H9 (cell line): ENCODE measurements at regions not wholly inside any gene's neighbourhood (a gene's known extent, or its start where the extent isn't known, plus 50 kb on each side); places are given as distances from the start of the nearest gene placed in this dataset.

Source experiments
- DNase-seq: peaks from one replicate; pipeline ENCODE4 v3.0.0-alpha.2; 2017
- H2AFZ ChIP-seq: one replicate; pipeline ENCODE4 v1.6.1; 2013; ENCODE audit warnings: mild to moderate bottlenecking, low read length, control low read depth, moderate library complexity
- H2AK5ac ChIP-seq: 2 replicates; pipeline ENCODE4 v1.6.1; 2013; ENCODE audit warnings: low read length, control low read depth, mixed read lengths; ENCODE audit not compliant: insufficient read length
- H2BK120ac ChIP-seq: one replicate; pipeline ENCODE4 v1.6.1; 2013; ENCODE audit warnings: low read depth, mild to moderate bottlenecking, low read length, control low read depth, inconsistent platforms; ENCODE audit not compliant: poor library complexity, severe bottlenecking
- H2BK12ac ChIP-seq: 2 replicates; pipeline ENCODE4 v1.6.1; 2013; ENCODE audit warnings: low read length, control low read depth, mixed read lengths, low read depth; ENCODE audit not compliant: insufficient read length
- H2BK15ac ChIP-seq: 2 replicates; pipeline ENCODE4 v1.6.1; 2013; ENCODE audit warnings: low read depth, low read length, control low read depth
- H2BK20ac ChIP-seq: one replicate; pipeline ENCODE4 v1.6.1; 2013; ENCODE audit warnings: low read depth, mild to moderate bottlenecking, low read length, control low read depth, inconsistent platforms; ENCODE audit not compliant: poor library complexity, severe bottlenecking
- H2BK5ac ChIP-seq: 2 replicates; pipeline ENCODE4 v1.6.1; 2013; ENCODE audit warnings: low read length, control low read depth, mixed read lengths; ENCODE audit not compliant: insufficient read length
- H3K14ac ChIP-seq: 2 replicates; pipeline ENCODE4 v1.6.1; 2013; ENCODE audit warnings: low read length, control low read depth; ENCODE audit not compliant: insufficient read depth
- H3K18ac ChIP-seq: 2 replicates; pipeline ENCODE4 v1.6.1; 2013; ENCODE audit warnings: low read depth, mild to moderate bottlenecking, mixed read lengths, low read length, control low read depth; ENCODE audit not compliant: insufficient read length
- H3K23ac ChIP-seq: 2 replicates; pipeline ENCODE4 v1.6.1; 2013; ENCODE audit warnings: low read length, control low read depth, mixed read lengths, low read depth; ENCODE audit not compliant: insufficient read length
- H3K23me2 ChIP-seq: 2 replicates; pipeline ENCODE4 v1.6.1; 2013; ENCODE audit warnings: low read depth, mild to moderate bottlenecking, mixed read lengths, low read length, control low read depth; ENCODE audit not compliant: insufficient read length, poor library complexity, severe bottlenecking
- H3K27ac ChIP-seq: 2 replicates; pipeline ENCODE4 v1.5.1; 2013; ENCODE audit warnings: low read length, control low read depth, mixed read lengths, low read depth; ENCODE audit not compliant: insufficient read length
- H3K27me3 ChIP-seq: 2 replicates; pipeline ENCODE4 v1.6.1; 2013; ENCODE audit warnings: low read length, control low read depth, inconsistent platforms; ENCODE audit not compliant: insufficient read depth
- H3K4ac ChIP-seq: 2 replicates; pipeline ENCODE4 v1.6.1; 2013; ENCODE audit warnings: low read depth, mild to moderate bottlenecking, control low read depth, inconsistent platforms, low read length, moderate library complexity
- H3K4me1 ChIP-seq: 2 replicates; pipeline ENCODE4 v1.6.1; 2013; ENCODE audit warnings: low read length, control low read depth, inconsistent platforms; ENCODE audit not compliant: insufficient read depth
- H3K4me2 ChIP-seq: 2 replicates; pipeline ENCODE4 v1.6.1; 2013; ENCODE audit warnings: low read length, control low read depth, mixed read lengths; ENCODE audit not compliant: insufficient read length, insufficient read depth
- H3K56ac ChIP-seq: 2 replicates; pipeline ENCODE4 v1.6.1; 2013; ENCODE audit warnings: low read depth, mild to moderate bottlenecking, mixed read lengths, low read length, control low read depth; ENCODE audit not compliant: insufficient read length
- H3K79me1 ChIP-seq: 2 replicates; pipeline ENCODE4 v1.6.1; 2013; ENCODE audit warnings: low read depth, mild to moderate bottlenecking, moderate library complexity, low read length, control low read depth, inconsistent platforms; ENCODE audit not compliant: insufficient read depth, poor library complexity, severe bottlenecking
- H3K79me2 ChIP-seq: 2 replicates; pipeline ENCODE4 v1.6.1; 2013; ENCODE audit warnings: low read length, control low read depth, inconsistent platforms; ENCODE audit not compliant: insufficient read depth
- H3K9ac ChIP-seq: 2 replicates; pipeline ENCODE4 v1.6.1; 2013; ENCODE audit warnings: low read length, control low read depth, mixed read lengths; ENCODE audit not compliant: insufficient read length; ENCODE audit errors: extremely low read depth
- H3K9me3 ChIP-seq: one replicate; pipeline ENCODE4 v1.6.1; 2013; ENCODE audit warnings: low read depth, low read length, inconsistent platforms; ENCODE audit not compliant: control insufficient read depth
- H3T11ph ChIP-seq: one replicate; pipeline ENCODE4 v1.6.1; 2013; ENCODE audit warnings: mild to moderate bottlenecking, low read length, control low read depth, inconsistent platforms
- H4K20me1 ChIP-seq: one replicate; pipeline ENCODE4 v1.6.1; 2013; ENCODE audit not compliant: control insufficient read depth, insufficient read length, insufficient read depth
- H4K5ac ChIP-seq: 2 replicates; pipeline ENCODE4 v1.6.1; 2013; ENCODE audit warnings: low read depth, mild to moderate bottlenecking, mixed read lengths, low read length, control low read depth; ENCODE audit not compliant: insufficient read length
- H4K8ac ChIP-seq: replicated peaks from 2 replicates; pipeline ENCODE4 v1.6.1; 2013; ENCODE audit warnings: low read length, control low read depth, mixed read lengths, low read depth; ENCODE audit not compliant: insufficient read length
- H4K91ac ChIP-seq: 2 replicates; pipeline ENCODE4 v1.6.1; 2013; ENCODE audit warnings: low read depth, mild to moderate bottlenecking, moderate library complexity, mixed read lengths, low read length, control low read depth; ENCODE audit not compliant: insufficient read length
- H3K27ac Mint-ChIP-seq, 3 experiments: 2 replicates in 2 of 3; 3 replicates in 1 of 3; pipeline ENCODE4 v1.8.0; 2020 to 2021; ENCODE audit warnings: mixed read lengths in 3 of 3, mild to moderate bottlenecking in 1 of 3, moderate library complexity in 1 of 3
- H3K27me3 Mint-ChIP-seq: 2 replicates; pipeline ENCODE4 v1.8.0; 2021; ENCODE audit warnings: low read depth, mild to moderate bottlenecking, moderate library complexity, mixed read lengths
- H3K36me3 Mint-ChIP-seq, 3 experiments: 2 replicates in 2 of 3; 3 replicates in 1 of 3; pipeline ENCODE4 v1.8.0; 2020 to 2021; ENCODE audit warnings: low read depth in 3 of 3, mixed read lengths in 3 of 3; ENCODE audit not compliant: insufficient read depth in 1 of 3
- H3K4me1 Mint-ChIP-seq, 2 experiments: 2 replicates each; pipeline ENCODE4 v1.8.0; 2020; ENCODE audit warnings: mixed read lengths in 2 of 2
- H3K4me3 Mint-ChIP-seq, 2 experiments: 2 replicates in 1 of 2; 3 replicates in 1 of 2; pipeline ENCODE4 v1.8.0; 2020 to 2021; ENCODE audit warnings: mild to moderate bottlenecking in 2 of 2, mixed read lengths in 2 of 2, moderate library complexity in 1 of 2
- H3K9me3 Mint-ChIP-seq, 2 experiments: 2 replicates in 1 of 2; 3 replicates in 1 of 2; pipeline ENCODE4 v1.8.0; 2020; ENCODE audit warnings: mild to moderate bottlenecking in 2 of 2, mixed read lengths in 2 of 2, moderate library complexity in 1 of 2
- WGBS: extraction: QIAGEN DNeasy Blood & Tissue Kit; methylation state at CpG from one replicate; pipeline ENCODE4 v1.1.7; 2013; ENCODE audit warnings: missing lambda C conversion rate, low lambda C conversion rate, mixed read lengths; ENCODE audit not compliant: insufficient read length; ENCODE audit errors: extremely low coverage; 5-methylcytosine and 5-hydroxymethylcytosine counted together
- TF ChIP-seq, protein P1 (sequence below): fragments of 200-600 bp; sonication (generic); conservative IDR thresholded peaks from 3 replicates; pipeline ENCODE4 v1.8.0; 2021; ENCODE audit warnings: antibody characterized with exemption, mild to moderate bottlenecking

- DNase-seq: no peak
- no peak overlapping the region for H2BK120ac ChIP-seq
- H3K9me3 Mint-ChIP-seq: peaks cover 15 to 25% of the 10 kb centered on the region in 2 experiments
- no peak overlapping the region for H3K27ac ChIP-seq
- no peaks in the 10 kb centered on the region for H3K4me1 ChIP-seq
- no peaks in the 10 kb centered on the region for H3K9me3 ChIP-seq
- H3K56ac ChIP-seq: no peak overlapping the region
- H3K4me3 Mint-ChIP-seq: no peak overlapping the region
- no peak overlapping the region for H3K9ac ChIP-seq
- no peak overlapping the region for H2BK15ac ChIP-seq
- H4K8ac ChIP-seq: no peak overlapping the region
- no peak overlapping the region for H3K4ac ChIP-seq
- no peak overlapping the region for H3K27ac Mint-ChIP-seq
- TF ChIP-seq, protein P1, sequence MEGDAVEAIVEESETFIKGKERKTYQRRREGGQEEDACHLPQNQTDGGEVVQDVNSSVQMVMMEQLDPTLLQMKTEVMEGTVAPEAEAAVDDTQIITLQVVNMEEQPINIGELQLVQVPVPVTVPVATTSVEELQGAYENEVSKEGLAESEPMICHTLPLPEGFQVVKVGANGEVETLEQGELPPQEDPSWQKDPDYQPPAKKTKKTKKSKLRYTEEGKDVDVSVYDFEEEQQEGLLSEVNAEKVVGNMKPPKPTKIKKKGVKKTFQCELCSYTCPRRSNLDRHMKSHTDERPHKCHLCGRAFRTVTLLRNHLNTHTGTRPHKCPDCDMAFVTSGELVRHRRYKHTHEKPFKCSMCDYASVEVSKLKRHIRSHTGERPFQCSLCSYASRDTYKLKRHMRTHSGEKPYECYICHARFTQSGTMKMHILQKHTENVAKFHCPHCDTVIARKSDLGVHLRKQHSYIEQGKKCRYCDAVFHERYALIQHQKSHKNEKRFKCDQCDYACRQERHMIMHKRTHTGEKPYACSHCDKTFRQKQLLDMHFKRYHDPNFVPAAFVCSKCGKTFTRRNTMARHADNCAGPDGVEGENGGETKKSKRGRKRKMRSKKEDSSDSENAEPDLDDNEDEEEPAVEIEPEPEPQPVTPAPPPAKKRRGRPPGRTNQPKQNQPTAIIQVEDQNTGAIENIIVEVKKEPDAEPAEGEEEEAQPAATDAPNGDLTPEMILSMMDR: no peak
- no peak overlapping the region for H2AFZ ChIP-seq
- H3K27me3 Mint-ChIP-seq: no peaks in the 10 kb centered on the region
- no peak overlapping the region for H3K4me2 ChIP-seq
- no peaks in the 10 kb centered on the region for H3K4me1 Mint-ChIP-seq
- no peak overlapping the region for H2BK12ac ChIP-seq
- H4K91ac ChIP-seq: no peak overlapping the region
- H2BK5ac ChIP-seq: no peak overlapping the region
- no peaks in the 10 kb centered on the region for H3K23me2 ChIP-seq
- H3K18ac ChIP-seq: no peak overlapping the region
- H3K79me2 ChIP-seq: no peaks in the 10 kb centered on the region
- no peaks in the 10 kb centered on the region for H3K79me1 ChIP-seq
- no peak overlapping the region for H2AK5ac ChIP-seq
- H2BK20ac ChIP-seq: no peak overlapping the region
- WGBS: no CpG with 5 or more reads among the region's 2 CpGs
- no peaks in the 10 kb centered on the region for H3K27me3 ChIP-seq
- H4K5ac ChIP-seq: no peak overlapping the region
- H3K14ac ChIP-seq: no peak overlapping the region
- H3K23ac ChIP-seq: no peak overlapping the region
- peaks cover 20 to 36% (median 34%) of the 10 kb centered on the region in 3 experiments for H3K36me3 Mint-ChIP-seq
- no peak overlapping the region for H3T11ph ChIP-seq
- no peaks in the 10 kb centered on the region for H4K20me1 ChIP-seq
Observed at GRCh38 chr13:55190996-55191395, 1949.7 kb upstream of the PRR20A start.
